GM19467 (cell line): ENCODE measurements at regions not wholly inside any gene's neighbourhood (a gene's known extent, or its start where the extent isn't known, plus 50 kb on each side); places are given as distances from the start of the nearest gene placed in this dataset.
A peak's percentile ranks its signal among the peaks of the same experiment; 100 is the strongest.
"Not testable (repeated sequence)": the region's sequence is repeated elsewhere in the genome, so short reads cannot be mapped to it uniquely, and the experiment has no call there.

Experiments
- ATAC-seq: cut with Tn5 transposase; IDR thresholded peaks from one replicate; pipeline ENCODE4 v1.9.1; 2021; ENCODE audit warnings: mild to moderate bottlenecking, moderate library complexity; ENCODE audit not compliant: unreplicated experiment

DNA sequence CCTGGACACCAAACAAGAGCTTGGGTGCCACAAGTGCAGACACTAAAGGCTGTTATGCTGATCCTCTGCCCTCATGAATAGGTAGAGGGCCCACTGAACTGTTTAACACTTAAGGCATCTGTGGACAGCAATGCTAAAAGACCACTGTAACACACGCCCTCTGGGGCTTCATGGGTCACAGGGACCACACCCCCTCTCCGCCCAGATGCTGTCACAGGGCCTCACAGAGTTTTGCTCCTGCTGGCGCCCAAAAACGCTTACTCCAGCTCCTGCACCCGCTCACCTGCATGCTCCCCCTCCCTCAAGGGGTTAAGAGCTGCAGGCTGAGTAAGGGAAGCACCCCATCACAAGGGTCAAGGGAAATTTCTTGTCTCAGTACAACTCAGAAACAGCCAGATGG, 141.8 kb upstream of the NUDT4 start:
- no peak for ATAC-seq

DNA sequence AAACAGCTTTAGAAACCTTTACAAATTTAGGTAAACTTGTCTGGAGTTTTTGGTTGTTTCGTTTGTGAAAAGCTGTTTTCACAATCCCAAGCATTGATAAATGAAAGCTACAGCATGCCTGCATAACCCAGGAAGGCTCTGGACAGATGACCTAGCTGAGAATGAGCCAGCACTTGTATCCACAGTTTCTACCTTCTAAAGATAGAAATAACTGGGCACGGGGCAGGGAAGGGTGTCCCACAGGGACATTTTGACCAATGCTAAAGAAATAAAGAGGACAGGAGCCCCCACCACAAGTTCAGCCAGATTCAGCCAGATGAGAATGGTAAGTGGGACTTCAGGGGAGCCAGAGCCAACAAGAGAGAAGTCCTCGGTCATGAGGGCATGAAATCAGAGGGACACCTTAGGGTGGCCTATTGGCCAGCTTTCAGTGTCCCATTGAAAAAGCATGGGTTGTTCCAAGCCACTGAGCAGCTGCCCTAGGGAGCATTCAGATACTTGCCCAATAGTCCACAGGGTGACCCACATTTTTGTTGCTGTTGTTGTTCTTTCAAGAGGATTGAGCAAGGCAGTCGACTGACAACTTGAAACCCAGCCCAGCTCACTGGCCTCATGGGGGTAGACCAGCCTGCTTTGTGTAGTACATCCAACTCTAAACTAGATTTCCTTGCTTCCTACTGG, 140.3 kb upstream of the NUDT4 start:
- ATAC-seq = no peak

DNA sequence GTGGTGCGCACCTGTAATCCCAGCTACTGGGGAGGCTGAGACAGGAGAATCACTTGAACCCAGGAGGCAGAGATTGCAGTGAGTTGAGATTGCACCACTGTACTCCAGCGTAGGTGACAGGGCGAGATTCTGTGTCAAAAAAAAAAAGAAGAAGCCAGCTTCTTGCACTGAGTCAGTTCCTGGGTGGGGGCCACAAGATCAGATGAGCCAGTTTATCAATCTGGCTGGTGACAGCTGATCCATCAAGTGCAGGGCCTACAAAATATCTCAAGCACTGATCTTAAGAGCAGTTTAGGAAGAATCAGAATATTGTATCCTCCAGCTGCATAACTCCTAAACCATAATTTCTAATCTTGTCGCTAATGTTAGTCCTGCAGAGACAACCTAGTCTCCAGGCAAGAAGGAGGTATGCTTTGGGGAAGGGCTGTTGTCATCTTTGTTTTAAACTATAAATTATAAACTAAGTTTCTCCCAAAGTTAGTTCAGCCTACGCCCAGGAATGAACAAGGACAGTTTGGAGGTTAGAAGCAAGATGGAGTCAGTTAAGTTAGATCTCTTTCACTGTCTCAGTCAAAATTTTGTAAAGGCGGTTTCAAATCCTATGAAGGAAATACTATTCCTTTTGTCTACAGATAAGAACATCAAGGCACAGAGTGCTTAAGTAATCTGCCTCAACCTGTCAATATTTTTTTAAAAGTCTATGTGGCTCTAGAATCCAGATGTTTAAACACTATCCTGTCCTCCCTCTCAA, 139.0 kb upstream of the NUDT4 start:
- ATAC-seq = not testable (repeated sequence)

DNA sequence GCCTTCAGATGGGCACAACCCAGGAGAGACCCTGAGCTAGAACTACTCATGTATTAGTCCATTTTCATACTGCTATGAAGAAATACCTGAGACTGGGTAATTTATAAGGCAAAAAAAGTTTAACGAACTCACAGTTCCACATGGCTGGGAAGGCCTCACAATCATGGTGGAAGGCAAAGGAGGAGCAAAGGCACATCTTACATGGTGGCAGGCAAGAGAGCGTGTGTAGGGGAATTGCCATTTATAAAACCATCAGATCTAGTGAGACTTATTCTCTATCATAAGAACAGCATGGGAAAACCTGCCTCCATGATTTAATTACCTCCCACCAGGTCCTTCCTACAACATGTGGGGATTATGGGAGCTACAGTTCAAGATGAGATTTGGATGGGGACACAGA, 137.9 kb upstream of the NUDT4 start:
- ATAC-seq = not testable (repeated sequence)

DNA sequence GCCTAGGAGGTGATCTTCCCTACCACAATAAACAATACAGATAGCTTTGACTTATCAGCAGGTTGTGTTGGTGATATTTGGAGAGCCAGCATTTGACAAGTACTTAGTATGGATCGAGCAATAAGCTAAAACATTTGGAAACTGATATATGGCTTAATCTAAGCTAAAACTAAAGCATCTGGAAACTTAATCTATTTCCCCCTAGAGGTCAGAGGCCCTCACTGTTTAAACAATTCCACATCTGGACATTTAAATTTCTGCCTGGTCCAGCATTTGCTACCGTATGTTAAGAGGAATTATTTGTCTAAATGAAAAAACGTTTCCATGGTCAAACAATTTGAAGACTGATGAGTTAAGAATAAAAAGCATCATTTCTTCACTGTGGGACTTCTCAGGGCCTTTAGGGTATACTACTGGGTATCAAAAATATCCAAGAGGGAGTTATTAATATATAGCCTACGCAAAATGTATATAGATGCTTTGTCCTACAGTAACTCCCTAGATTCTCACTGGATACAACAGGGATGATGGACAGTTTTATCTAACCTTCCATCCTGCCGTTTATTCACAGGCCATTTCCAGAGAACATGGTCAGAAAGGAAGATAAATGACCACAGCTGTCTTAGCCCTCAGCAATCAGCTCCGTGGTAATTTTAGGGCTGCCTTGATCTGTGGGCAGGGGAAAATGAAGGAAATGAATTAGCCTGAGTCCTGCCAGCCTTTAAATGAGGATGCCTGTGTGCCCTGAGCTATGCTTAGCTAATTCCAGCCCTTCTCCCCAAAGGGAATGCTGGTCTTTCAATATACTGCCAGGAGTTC, 135.4 kb upstream of the NUDT4 start:
- ATAC-seq = no peak

DNA sequence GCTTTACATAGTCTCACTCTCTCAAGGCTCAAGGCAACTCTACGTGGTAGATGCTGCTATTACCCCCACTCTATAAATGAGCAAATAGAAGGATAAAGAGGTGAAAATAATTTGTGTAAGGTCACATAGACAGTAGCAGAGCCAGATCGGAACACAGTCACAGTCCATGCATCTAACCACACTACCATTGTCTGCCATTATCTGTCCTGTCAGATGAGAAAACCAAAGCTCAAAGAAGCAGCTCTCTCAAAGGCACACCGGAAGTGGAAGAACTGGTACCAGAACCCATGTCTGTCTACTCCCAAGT, 134.4 kb upstream of the NUDT4 start:
- no peak for ATAC-seq

DNA sequence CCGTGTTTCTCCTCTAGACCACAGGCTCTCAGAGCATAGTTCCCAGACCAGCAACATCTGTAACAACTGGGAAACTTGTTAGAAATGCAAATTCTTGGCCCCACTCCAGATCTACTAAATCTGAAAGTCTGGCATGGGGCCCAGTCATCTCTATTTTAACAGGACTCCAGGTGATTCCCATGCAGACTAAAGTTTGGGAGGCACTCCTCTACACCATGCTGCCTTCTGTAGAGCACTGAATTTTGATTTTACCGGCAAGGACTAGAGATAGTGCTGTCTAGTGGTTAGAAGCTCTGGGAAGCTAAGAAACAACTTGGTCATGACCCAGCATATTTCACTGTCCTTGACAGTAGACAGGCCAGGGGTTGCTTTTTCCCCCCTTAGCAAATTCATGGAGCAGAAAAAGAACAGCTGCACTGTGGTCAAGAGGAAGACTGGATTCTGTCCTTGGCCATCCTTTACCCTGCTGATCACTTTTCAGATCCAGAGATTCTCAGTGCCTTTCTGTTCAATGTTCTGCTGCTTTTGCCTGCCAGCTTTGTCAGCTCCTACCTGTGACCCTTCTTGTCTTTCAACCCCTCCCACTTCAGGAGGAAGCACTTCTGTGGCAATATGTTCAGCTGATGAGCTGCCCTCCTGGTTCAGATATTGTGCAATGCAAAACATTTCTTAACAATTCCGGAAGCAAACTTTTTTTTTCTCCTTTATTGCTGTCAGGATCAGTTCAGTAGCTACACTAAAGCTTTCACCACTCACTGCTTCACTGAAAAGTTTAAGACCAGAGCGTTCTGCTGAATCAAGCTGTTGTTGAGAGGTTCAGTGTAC, 133.8 kb upstream of the NUDT4 start:
- peak; percentile 53 for ATAC-seq

DNA sequence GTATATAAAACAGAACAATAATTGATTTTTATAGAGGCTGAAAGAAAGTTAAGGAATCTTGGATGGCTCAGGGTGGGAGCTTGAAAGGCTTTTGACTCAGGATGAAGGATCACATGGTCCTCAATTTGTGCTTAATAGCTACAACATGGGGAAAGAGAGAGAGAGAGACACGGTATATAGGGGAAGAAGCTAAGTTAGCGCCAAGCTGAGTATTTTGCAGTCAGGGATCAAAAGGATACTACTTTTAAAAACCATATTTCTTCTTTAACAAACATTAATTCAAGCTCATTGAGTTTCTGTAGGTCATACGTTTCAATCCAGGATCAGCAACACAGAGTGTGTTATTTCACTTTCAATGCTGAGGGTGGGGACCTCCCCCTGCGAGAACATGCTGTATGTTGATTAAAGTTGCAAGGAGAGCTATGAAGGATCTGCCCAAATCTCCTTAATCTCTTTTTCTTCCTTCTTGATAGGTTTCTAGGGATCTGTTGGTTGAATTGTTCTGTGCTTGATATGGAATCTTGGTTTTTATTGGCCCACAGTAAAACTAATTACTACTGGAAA, 133.1 kb upstream of the NUDT4 start:
- no peak for ATAC-seq

DNA sequence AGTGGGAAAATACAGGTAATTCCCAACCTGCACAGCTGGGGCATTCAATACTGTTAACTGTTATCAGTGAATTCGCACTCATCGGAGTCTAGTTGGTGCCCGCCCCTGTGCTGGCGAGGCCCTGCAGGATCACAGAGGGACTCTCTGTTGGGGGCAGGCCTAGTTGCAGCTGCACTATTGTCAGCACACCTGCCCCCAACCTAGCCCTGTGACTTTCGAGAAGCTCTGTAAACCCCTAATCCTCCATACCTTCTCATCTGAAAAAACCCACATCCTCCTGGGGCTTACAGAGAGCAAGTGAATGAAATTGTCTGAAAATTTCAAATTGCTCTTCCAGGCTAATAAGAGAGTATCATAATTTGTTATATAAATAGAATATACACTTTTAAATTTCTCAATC, 132.2 kb upstream of the NUDT4 start:
- ATAC-seq = peak; percentile 64

DNA sequence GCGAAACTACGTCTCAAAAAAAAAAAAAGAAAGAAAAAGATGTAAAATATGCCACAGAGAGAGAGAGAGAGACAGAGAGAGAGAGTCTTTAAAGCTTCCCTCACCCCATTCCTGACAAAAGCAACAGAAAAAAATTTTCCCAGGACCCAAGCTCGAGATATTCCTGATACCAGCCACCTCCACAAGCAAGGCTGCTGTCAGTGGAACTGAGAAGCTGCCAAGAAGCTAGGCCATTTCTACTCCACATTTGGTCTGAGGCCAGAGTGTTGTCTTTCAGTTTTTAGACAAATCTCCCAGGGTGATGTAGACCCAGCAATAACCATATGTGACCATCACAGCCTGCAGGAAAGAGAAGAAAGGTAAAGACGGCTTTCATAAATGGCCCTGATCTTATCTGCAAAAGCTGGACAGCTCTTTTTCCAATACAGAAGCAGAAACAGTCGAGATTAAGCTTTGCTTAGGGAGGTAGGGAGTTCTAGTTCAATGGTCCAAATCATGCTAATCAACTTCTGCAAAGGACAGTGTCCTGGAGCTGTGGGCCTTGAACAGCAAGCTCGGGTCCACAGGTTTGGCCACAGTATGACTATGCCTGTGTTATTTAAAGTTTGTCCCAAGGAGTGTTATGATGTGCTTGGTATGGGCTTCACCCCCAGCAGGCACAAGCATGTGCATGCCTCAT, 130.3 kb upstream of the NUDT4 start:
- ATAC-seq = no peak

DNA sequence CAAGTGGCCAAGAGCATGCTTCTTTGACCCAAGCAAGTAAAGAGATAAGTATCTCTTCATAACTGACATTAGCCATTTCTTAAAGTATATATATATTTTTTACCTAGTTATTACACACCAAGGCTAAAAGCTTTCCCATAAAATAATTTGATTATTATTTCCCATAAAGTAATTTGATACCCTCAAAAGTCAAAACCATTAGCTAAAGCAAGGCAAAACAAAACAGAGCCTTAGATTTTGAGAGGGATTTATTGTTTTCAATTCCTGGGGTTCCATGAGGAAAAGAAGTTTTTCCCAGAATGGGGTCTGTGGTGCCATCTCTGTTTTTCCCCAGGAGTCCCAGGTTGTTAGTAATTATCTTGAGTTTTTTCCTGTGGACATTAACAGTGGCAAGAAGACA, 125.5 kb upstream of the NUDT4 start:
- no peak for ATAC-seq

DNA sequence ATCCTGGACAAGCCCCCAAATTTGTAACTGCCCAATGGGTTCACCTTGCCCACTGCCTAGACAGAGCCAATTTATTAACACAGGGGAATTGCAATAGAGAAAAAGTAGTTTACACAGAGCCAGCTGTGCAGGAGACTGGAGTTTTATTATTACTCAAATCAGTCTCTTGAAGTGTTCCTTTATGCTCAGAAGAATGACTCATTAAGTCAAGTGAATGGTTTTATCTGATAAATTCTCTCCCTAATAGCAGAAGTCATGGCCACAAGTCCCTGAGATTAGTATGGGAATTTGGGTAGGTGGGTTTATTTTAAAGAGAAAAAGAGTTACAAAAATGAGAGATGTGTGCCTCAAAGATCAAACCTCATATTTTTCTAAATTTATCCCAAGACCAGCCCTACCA, 122.8 kb upstream of the NUDT4 start:
- ATAC-seq = no peak

DNA sequence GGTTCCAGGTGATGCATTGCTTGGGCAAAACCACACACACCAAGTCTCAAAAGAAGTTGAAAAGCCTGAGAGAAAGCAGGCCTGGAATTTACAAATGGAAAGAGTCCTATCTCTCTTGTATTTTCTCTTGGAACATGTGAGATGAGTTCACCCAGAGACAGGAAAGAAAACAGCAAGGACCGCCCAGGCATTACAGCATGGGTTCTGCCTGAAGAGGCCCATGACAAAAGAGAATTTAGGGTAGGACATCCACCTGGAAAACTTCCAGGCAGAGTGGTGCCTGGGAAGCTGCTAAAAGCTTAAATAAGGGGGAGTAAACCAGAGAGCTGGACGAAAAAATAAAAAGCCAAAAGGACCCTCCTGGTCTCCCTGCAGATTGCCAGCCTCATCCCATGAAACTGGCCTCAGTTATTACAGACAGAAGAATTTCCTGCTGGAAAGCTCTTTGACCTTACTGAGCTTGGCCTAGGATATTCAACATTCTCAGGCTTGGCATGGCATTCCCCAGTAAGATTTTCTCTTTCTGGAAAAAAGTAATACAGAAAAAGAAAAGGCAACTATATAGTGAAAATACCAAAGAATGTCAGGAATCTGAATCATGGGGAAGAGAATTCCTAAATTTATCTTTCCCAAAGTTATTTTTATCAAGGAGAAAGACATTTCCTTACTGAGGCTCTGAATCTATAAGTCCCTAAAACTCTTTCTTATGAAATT, 121.3 kb upstream of the NUDT4 start:
- no peak for ATAC-seq

DNA sequence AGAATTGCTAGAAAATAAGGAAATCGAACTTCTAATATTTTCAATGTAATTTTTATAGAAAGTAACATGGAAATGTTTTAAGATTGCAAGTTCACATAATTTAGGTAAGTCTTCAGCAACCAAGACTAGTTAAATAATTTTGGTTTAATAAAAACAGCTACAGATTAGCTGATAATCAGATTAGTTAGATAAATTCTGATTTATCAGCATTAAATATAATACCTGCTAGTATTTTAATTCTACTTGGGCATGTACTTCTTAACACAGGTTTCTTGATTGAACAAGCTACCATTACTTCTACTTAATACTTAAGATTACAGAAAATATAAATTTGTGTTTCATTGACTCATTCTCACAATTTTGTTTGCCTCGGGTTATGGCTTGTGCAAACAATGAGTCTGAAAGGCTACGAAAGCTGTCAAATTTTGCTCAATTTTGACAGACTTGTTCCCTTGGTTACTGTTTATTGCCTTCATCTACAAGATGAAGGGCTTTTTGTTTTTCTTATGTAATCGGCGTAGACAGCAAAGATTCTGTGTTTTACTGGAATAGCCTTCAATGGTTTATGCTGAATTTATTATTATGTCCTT, 116.1 kb upstream of the NUDT4 start:
- ATAC-seq = no peak

DNA sequence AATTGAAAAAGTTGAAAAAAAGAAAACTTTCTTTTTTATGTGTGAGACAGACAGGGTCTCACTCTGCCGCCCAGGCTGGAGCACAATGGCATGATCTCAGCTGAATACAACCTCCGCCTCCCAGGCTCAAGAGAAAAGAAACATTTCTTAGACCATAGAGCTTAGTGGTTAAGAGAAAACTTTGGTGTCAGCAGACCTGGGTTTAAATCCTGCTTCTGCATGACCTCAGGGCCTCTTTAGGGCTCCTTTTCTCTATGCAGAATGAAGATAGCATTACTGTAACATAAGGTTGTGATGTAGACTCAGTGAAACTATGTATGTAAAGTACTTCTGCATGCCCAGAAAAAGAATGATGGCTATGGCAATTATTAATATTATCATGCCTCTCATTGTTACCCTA, 104.7 kb upstream of the NUDT4 start:
- ATAC-seq = no peak

DNA sequence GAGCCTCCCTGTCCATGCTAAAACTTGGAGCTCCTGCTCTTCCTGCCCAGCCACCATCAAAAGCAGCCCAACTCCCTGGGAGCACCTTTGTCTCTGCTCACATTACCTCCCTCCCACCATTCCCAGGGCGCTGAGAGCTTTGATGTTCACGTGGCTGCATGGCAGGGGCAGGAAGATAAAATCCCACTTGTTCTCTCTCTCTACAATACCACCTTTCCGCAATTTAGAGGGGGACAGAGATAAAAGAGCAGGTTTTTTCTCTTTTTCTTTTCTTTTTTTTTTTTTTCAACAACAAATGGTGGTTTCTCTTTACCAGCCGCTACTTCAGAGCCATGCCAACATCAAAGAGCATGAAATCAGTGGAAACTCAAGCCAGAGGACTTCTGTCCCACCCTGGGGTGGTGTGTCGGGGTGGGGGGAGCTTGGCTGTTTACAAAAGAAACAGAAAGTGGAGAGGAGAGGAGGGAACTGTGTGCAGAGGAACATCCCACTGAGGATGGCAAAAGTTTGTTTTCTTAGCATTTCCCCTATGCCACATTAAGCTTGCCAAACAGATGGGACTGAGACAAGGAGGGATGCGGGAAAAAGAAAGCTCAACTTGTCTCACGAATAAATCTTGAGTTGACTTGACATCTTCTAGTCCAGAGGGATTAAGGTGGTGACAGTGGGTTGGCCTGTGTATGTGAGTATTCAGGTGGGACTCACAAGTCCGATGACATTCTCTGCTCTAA, 103.7 kb upstream of the NUDT4 start:
- no peak for ATAC-seq

DNA sequence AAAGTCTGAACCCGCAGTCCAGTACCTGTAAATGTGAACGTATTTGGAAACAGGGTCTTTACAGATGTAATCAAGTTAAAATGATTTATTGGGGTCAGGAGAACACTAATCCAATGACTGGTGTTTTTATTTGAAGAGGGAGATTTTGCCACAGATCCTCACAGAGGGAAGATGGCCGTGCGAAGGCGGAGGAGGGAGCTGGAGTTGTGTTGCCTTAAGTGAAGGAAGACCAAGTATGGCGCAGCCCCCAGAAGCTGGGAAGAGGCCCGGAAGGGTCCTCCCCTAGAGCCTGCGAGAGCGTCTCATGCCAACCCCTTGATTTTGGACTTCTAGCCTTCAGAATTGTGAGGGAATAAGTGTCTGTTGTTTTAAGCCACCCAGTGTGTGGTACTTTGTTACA, 102.8 kb upstream of the NUDT4 start:
- ATAC-seq = no peak

DNA sequence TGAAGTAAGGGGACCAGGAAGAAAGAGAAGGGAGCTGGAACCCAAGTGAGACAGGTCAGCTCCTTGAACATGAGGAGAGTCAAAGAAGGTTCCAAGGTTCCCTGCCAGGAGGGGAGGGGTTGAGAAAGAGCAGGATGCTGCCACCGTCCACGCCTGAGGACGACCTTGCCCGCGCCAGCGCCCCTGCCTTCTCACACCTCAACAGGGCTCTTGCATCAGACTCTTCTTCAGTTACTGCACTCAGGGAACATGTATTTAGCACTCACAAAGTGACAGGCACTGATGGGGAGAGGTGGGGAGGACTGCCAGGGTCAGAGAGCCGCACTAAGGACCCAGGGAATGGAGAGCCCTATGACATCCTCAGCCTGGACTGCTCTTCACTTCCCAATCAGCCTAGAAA, 102.1 kb upstream of the NUDT4 start:
- no peak for ATAC-seq
